DND-41 (cell line): ENCODE measurements at regions not wholly inside any gene's neighbourhood (a gene's known extent, or its start where the extent isn't known, plus 50 kb on each side); places are given as distances from the start of the nearest gene placed in this dataset.

Source experiments
- CTCF ChIP-seq: IDR thresholded peaks from 2 replicates; pipeline ENCODE4 v1.5.1; 2012; ENCODE audit warnings: borderline replicate concordance, low read length, moderate library complexity, mild to moderate bottlenecking; ENCODE audit not compliant: poor library complexity, severe bottlenecking; ENCODE audit errors: extremely low read depth
- EZH2 ChIP-seq: IDR thresholded peaks from 3 replicates; pipeline ENCODE4 v1.6.1; 2012; ENCODE audit warnings: borderline replicate concordance, low read depth, mild to moderate bottlenecking, moderate library complexity, low read length, inconsistent platforms; ENCODE audit not compliant: severe bottlenecking

GRCh38 chr2:88331239-88331638, 121.3 kb downstream of the FOXI3 start:
- TF ChIP-seq CTCF (no peak), EZH2 (no peak)
